HG03432 (cell line): ENCODE measurements at regions not wholly inside any gene's neighbourhood (a gene's known extent, or its start where the extent isn't known, plus 50 kb on each side); places are given as distances from the start of the nearest gene placed in this dataset.

ENCODE experiments used
- ATAC-seq: cut with Tn5 transposase; IDR thresholded peaks from one replicate; pipeline ENCODE4 v1.9.1; 2021; ENCODE audit warnings: mild to moderate bottlenecking, moderate library complexity; ENCODE audit not compliant: unreplicated experiment

DNA sequence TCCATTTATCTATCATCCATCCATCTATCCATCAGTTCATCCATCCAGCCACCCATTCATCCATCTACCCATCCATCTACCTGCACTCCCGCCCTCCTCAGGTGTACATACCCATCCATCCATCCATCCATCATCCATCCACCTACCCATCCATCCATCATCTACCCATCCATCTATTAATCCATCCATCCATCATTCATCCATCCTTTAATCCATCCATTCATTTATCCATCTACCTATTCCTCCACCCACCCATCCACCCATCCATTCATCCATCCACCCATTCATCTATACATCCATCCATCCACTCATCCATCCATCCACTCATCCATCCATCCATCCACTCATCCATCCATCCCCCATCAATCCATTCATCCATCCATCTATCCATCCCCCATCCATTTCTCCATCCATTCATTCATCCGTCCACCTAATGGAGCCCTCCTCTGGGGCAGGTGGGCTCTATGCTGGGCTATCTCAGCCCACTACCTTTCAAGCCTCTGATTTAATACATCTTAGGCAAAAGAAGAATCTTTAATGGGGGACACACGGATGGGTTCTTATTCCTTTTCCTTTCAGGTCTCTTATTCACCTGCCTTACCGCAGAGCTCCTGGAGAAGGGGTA is 178.9 kb downstream of the URI1 start:
- no peak for ATAC-seq

DNA sequence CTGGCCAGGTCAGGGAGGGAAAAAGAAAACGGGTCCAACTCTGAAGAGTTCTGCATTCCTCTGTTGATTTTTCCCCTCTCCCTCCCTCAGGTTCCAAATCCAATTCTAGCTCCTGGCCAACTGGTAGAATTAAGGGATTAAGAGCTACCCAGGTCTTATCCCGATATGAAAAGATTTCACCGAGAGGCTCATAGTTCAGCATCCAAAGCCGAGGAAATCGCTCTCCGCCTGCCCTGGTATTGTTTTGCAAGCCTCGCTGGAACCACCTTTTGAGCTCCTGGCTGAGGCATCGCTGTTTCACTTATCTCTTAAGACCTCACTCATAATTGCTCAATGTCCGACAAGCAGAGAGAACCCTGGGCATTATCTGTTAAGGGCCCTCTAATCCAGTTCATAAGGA is 180.4 kb downstream of the URI1 start:
- ATAC-seq: no peak

DNA sequence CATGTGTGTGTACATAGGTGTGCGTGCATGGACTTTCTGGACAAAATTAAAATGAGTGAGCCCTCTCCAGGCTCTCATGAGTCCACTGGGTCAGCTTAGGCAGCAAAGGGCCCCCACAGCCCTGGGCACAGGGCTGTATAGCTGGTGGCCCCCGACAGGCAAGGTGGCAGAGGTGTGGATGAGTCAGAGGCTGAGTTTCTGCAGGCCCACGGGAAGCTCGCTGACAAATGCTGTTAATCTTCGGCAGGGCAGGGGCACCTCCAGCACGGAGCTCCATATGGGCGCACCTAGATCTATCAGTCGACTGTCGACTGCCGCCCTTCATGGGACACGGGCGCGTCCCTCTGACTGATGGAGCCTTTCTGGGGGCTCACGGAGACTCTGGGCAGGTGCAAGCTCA is 181.1 kb downstream of the URI1 start:
- ATAC-seq: no peak

DNA sequence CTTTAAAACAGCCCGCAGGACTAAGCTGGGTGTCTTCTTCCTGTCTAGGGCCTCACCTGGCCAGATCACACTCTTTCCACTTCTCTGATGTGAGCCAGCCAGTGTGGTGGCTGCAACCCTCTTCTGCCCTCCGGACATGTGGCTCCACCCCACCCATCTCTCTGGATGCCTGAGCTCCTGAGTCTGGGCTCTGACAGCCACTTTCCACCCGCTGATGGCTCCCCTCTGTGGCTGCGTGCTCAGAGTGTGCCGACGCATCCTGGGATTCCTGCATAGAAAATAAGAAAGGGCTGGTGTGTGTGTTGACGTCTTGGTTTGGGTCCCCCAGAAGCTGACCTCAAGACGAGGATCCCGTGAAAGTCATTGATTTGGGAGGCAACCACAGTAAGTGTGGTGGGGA is 181.6 kb downstream of the URI1 start:
- no peak for ATAC-seq

DNA sequence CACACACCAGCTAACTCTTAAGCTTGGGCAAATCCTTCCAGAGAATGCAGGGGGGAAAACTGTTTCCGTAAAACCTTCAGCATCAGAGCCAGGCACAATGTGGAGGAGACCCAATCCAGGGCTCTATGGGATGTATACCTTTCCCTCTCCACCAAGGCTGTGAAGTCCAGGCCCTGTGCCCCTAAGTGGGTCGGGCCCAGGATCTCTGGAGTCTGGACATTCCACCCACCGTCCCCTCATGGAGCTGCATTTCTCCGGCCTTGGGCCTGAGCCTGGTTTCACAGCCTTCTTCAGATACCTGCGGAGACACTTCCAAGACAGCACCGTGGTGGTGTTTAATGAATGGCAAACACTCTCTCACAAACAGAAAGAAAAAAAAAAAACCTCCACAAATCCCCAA is 186.2 kb downstream of the URI1 start:
- ATAC-seq: no peak

DNA sequence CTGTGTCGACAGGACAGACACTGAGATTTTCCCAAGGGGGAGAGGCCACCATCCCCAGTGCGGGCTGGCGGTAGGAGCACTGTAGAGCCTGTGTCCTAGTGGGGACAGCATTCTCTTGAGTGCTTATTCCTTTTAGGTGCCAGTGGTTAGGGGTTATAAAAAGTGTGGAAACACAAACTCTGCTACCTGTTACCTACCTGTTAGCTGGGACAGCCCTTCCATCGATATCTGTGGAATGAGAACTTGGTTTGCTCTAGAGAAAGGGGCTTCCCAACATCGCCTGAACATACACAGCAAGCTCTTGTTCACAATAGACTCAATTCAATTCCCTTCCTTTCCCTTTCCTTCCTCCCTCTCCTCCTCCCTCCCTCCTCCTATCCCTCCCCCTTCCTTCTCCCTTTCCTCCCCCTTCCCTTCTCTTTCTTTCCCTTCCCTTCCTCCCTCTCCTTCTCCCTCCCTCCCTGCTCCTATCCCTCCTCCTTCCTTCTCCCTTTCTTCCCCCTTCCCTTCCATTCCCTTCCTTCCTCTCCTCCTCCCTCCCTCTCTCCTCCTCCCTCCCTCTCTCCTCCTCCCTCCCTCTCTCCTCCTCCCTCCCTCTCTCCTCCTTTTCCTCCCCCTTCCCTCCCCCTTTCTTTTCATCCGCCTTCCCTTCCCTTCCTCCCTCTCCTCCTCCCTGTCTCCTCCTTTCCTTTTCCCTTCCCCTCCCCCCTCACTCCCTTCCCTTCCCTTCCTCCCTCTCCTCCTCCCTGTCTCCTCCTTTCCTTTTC is 188.5 kb downstream of the URI1 start:
- ATAC-seq: no peak

DNA sequence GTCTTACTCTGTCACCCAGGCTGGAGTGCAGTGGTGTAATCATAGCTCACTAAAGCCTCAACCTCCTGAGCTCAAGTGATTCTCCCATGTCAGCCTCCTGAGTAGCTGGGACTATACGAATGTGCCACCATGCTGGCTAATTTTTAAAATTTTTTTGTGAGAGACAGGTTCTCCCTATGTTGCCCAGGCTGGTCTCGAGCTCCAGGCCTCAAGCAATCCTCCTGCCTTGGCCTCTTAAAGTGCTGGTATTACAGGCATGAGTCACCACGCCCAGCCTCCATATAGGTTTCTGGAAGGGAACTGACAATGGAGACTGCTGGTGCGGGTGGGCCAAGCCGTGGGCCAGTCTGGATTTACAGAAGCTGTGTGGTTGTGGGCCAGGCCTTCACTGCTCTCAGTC is 189.2 kb downstream of the URI1 start:
- no peak for ATAC-seq

DNA sequence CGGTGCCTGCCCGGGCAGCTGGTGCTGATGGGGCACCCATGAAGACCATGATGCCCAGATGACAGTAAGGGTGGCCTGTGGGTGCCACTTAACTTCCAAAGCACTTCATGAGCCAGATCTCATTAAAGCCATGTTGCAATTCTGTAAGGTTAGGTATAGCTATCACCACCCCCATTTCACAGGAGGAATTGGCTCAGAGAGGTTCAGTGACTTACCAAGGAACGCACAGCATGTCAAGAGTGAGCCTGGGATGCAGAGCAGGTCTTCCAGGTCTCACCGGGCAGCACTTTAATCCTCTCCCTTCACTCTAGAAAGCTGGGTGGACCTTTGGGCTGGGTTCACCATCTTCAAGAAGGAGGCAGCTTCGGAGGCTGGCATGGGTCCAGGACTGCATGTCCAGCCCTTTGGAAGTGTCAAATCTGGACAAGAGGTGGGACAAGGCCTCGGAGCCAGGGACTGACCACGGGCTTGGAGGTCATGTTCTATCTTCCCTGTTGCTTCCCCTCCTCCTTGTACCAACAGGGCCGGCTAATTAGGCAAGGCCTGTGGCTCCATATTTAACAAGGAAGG is 189.8 kb downstream of the URI1 start:
- no peak for ATAC-seq

DNA sequence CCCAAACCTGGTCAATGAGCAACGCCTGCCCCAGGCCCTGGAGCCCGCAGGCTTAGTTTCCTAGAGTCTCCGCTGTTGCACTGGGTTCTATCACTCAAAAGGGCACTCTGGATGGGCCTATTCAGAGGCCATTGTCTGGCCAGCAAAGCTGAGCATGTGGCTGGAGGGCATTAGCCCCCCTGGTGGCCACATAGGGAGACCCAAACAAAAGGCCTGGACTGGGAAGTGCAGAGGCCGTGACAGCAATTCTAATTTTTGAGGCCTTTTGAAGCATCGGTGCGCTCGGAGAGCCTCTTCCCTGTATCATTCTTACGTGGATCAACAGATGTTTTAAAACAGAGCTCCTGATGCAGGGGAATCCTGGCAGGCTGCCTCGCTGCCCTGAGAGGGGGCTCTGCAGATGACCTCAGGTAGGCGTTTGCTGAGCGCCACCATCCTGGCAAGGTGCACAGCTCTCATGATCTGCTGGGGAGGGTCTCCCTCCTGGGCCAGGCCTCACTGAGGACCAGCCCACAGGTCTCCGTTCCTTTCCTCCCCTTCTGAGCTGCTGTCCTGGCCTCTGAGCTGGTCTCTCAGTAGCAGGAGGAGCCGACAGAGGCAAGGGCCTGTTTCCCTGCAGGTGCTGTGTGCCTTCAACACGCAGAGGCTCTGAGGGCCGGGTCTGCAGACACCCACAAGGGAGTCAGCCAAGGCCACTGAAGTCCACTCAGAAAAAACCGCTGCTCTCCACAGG is 190.5 kb downstream of the URI1 start:
- no peak for ATAC-seq

DNA sequence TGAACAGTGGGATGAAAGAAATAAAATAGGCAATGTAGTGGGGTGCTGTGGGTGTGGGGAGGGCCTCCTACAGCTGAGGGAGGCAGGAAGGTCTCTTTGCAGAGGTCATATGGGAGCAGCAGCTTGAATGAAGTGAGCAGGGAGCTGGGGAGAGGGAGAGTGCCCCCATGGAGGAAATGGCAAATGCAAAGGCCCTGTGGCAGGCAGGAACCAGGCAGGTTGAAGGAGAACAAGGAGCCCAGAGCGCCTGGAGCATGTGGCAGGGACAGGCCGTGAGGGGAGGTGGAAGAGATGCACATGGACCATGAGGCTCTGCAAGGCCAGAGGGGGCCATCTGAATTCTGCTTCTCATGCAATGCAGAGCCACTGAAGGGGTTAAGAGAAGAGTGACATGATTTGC is 191.8 kb downstream of the URI1 start:
- no peak for ATAC-seq

DNA sequence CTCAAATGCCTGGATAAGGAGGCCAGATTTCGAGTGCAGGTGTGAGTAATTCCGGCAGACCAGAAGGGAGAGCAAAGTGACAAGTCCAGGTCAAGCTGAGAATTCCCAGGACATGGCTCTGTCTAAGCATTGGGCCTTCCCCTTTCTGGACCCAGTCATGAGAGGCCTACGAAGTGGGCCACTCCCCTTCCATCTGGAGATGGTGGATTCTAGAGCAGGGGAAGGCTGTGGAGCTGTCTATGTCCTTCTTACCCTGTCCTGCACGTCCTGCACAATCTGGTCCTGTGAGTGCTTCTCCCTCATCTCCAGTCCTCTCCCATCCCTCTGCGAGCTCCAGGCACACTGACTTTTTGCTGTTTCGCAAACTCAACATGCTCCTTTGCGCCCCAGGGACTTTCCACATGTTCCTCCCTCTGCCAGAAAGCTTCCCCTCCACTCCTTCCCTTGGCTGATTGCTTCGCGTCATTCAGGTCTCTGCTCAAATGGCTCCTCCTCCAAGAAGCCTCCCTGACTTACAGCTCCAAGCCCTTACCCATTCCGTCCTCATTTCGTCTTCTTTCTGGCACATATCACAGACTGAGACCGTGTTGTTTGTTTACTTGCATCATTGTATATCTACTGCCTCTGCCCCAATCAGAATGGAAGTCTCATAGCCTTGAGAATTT is 193.2 kb downstream of the URI1 start:
- no peak for ATAC-seq

DNA sequence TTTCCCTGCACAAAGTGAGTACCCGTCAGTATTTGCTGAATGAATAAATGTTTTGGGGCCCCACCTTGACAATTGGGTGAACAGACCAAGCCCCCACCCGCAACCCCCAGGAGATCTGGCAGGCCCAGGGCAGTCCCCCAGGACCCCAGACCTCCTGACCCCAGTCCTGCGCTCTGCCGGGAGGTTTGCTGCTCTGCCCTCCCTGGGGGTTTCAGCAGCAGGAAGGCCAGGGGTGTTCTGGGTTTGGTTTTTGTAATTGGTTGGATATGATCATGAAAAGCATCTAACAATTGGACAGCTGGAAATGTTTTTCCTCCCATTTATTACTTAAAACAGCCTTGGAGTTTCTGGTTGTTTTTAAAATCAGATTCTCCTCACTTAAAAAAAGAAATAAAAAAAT is 193.8 kb downstream of the URI1 start:
- ATAC-seq: no peak

DNA sequence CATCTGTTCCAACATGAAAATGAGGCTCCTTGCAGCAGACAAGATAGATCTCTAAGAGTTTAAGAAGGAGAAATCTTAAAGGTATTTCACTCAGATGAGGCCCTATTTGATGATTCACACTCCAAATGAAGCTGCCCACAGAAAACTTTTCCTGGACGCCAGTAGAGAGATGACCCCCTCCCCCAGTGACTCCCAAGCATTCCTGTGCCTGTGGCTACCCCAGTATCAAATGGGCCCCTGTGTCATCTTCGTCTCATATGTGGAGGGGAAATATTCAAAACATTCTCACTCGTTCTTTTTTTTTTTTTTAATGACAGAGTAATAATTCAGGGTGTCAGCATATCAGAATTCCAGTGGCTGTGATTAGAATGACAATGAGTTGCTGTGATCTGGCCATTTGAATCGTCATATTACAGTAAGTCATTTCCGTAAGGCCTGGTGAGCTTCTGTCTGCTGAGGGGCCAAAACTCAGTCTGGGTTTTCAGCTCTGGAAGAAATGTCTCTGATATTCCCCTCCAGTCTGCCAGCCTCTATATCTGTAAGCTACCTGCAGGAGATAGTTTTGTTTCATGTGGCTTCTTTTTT is 194.7 kb downstream of the URI1 start:
- ATAC-seq: no peak

DNA sequence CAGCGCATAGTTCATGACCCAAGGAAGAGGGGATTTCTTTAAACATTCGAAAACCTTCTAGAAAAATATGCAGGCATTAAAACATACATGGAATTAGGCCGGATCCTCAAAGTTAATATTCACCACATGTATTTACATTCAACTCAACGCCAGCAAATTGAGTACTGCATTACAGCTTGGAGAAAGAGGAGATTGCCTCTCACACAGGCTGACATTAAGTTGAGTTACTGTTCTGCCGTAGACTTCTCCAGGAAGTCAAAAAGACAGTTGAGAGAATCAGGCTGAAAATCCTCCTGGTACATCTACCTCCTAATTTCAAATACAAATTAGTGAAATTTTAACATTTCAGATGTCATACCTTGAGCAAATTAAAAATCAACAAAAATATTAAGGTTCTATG is 195.7 kb downstream of the URI1 start:
- ATAC-seq: no peak

DNA sequence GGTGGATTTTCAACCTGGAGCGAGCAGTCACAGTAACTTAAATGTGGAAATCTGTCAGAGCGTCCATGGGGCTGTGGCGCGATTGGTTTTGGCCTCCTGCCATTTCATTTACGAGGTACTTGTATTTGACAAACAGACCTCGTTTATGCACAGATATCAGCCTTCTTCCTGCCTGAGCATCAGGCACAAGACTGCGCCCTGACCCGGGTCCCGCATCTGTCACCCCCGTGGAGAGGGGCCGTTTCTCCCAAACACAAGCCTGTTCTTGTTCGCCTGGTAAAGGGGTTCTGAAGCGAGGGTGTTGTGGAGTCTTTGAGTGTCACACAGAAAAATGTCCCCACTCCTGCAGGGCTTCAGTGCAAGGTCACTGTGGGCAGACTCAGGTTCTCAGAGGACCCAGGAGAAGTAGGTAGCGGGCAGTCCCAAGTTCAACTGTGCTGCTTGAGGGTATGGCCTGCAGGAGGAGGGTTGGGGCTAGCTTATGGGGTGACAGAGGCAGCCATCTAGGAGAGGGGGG is 202.3 kb downstream of the URI1 start:
- ATAC-seq: no peak

DNA sequence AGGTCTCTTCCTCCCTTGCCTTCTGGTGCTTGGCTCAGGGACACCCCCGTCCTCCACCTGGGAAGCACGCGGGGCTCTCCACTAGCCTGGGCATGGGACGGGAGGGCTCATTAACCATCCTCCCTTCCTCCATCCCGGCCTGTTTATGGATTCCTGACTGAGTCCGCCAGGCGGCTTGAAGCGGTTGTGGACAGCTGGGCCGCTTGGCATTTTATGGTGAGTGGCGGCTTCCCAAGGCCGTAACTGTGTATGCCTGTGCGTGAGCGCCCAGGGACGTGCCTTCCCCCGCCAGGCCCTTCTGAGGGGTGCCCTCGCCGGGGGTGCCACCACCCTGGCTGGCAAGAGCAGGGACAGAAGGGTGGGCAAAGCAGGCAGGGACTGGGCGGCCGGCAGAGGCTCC is 202.8 kb downstream of the URI1 start:
- no peak for ATAC-seq

DNA sequence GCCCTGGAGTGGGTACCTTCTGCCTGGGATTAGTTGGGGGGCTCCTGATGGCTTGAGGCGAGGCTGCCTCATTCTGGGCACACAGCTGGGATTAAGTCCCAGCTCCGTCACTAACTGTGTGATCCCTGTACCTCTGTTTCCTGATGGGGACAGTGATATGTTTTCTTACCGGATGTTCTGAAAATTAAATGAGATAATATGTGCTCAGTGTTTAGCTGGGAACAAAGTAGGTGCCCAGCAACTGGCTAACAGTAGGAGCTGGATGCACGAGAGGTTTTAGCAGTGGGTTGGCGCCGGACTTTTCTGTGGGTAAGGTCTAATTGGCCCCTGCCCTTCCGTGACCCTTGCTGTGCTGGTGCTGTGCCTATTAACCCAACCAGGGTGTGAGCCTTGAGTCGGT is 203.4 kb downstream of the URI1 start:
- ATAC-seq: no peak

DNA sequence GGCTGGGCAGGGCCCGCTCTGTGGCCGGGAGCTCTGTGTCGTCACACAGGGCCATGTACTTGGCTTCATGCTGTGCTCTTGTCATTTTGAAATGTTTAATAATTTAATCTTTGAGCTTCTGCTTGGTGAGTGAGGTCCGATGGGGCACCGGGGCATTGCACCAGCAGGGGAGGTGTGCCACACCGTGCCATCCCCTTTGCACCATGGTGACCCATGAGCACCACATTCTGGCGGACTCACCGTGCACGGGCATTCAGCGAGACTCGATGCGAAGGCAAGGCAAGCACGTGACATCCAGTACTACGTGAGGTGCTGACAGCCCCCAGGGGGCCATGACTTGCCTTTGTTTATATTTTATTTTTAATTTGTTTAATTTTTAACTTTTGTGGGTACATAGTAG is 204.3 kb downstream of the URI1 start:
- no peak for ATAC-seq

DNA sequence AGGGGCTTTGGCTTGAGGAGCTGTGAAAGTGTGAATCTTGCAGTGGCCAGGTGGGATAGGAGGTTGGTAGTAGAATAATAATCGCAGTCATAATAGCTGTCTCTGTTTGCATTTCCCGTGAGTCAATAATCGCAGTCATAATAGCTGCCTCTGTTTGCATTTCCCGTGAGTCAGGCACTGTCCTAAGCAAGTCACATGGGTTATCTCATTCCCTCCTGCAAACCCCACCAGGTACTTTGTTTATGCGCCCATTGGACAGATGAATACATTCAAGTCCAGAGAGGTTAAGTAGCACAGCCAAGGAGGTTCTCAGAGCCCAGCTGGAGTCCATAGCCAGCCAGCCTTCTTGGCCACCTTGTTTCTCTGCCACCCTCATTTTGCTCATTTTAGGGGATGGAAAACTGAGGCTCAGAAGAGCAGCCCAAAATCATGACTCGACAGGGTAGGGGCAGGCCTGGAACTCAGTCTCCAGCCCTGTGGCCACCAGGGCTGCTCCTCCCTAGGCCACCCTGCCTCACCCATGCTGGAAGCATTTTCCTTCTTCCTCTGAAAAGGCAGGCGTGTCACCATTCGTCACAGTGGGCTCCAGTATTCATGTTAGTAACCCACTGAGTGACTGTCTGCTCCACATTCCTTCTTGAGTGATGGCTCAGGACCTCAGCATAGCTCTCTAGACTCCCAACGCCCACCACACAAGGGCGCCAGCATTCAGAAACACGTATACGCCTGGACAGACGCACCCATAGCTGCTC is 206.2 kb downstream of the URI1 start:
- no peak for ATAC-seq

DNA sequence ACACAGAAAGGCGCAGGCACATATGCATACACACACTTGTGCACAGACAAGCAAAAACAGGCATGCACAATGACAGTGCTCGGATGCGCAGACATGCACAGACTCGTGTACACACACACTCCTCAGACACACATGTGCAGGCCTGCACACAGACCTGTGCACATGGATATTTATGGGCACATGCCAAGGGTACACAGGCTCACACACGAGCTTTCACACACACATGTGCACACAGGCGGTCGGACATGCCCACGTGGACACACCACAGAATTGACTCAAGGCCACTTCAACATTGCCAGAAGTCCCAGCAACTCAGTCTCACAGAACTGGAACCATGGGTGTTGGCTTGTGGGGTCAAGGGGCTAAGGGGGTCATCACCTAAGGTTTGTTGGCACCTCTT is 206.8 kb downstream of the URI1 start:
- no peak for ATAC-seq
